GM20000 (cell line): ENCODE measurements at regions not wholly inside any gene's neighbourhood (a gene's known extent, or its start where the extent isn't known, plus 50 kb on each side); places are given as distances from the start of the nearest gene placed in this dataset.

Experiments used
- DNase-seq: peaks from one replicate; pipeline ENCODE4 v3.0.0; 2012; ENCODE audit warnings: low spot score
- TF ChIP-seq, protein P1 (sequence below): IDR thresholded peaks from 2 replicates; pipeline ENCODE4 v1.5.1; 2012; ENCODE audit warnings: mild to moderate bottlenecking, control low read depth; ENCODE audit errors: extremely low read depth, missing control alignments

DNA sequence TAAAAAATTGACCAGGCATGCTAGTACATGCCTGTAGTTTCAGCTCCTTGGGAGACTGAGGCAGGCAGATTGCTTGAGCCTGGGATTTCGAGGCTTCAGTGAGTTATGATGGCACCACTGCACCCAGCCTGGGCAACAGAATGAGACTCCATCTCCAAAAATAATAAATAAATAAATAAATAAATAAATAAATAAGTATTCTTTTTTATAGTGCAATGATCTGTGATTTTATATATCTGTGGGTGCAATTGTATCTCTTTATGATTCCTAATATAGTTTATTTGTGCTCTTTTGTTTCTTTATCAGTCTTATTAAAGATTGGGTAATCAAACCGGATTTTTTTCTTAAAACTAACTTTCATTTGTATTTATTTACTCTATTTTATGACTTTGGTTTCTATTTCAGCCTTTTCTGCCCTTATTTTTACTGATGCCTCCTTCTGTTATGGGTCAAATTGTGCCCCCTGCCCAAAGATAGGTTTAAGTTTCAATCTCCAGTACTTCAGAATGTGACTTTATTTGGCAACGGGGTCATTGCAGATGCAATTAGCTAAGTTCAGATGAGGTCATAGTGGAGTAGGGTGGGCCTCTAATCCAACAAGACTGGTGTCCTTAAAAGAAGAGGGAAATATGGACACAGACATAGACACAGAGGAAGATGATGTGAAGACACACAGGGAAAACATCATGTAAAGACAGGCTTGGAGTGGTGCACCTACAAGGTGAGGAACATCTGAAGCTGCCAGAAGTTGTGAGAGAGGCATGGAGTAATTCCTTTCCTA is 74.9 kb upstream of the CDC42BPA start:
- DNase-seq, result no peak
- TF ChIP-seq, protein P1, sequence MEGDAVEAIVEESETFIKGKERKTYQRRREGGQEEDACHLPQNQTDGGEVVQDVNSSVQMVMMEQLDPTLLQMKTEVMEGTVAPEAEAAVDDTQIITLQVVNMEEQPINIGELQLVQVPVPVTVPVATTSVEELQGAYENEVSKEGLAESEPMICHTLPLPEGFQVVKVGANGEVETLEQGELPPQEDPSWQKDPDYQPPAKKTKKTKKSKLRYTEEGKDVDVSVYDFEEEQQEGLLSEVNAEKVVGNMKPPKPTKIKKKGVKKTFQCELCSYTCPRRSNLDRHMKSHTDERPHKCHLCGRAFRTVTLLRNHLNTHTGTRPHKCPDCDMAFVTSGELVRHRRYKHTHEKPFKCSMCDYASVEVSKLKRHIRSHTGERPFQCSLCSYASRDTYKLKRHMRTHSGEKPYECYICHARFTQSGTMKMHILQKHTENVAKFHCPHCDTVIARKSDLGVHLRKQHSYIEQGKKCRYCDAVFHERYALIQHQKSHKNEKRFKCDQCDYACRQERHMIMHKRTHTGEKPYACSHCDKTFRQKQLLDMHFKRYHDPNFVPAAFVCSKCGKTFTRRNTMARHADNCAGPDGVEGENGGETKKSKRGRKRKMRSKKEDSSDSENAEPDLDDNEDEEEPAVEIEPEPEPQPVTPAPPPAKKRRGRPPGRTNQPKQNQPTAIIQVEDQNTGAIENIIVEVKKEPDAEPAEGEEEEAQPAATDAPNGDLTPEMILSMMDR, result no peak

DNA sequence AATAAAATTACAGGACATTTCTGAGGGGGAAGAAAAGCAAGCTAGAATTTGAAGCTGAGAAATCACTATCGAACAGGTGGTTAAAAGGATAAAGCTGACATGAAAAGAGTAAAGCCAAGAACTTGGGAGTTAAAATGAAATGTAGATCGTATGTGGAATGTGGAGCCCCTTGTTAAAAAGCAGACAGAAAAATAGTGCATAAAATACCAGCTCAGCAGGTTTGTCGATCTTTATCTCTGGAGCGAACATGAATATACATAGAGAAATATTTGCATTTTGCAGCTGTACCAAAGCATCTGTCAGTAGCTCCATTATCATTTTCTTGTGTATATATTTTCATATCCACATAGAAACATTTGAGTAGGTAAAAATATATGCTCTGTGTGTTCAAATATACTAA is 73.6 kb upstream of the CDC42BPA start:
- TF ChIP-seq, protein P1, result no peak
- no peak for DNase-seq

DNA sequence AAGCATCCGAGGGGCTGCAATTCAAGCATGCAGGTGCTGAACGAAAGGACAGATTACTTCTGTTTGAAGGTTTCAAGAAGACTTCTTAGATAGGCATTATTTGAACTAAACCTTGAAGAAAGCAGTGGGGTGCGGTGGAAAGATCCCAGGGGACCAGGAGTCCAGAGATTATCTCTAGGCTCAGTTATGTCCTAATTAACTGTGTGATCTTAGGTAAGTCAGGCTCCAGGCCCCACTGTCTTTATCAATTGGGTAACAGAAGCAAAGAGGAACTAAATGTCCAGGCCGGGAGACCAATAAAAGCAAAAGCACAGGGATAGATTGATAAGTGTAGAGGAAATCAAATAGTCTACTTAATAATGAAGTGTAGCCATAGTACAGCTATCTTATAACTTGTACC is 72.9 kb upstream of the CDC42BPA start:
- DNase-seq, result no peak
- TF ChIP-seq, protein P1, result no peak

DNA sequence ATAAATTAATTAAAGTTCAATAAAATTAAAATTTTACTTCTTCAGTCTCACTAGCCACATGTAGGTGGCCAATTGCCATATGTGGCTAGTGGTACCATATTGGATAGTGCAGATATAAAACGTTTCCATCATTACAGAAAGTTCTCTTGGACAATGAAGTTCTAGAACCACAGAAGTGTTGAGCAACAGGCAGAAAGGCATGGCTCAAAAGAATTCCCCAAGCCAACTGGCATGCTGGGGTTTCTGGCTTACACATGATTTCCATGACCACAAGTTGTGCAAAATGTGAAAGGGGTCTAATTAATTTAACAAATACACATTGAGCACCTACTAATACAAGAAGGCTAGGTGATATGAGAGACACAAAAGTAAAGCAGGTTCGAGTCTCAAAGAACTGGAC is 72.2 kb upstream of the CDC42BPA start:
- TF ChIP-seq, protein P1, result no peak
- no peak for DNase-seq

DNA sequence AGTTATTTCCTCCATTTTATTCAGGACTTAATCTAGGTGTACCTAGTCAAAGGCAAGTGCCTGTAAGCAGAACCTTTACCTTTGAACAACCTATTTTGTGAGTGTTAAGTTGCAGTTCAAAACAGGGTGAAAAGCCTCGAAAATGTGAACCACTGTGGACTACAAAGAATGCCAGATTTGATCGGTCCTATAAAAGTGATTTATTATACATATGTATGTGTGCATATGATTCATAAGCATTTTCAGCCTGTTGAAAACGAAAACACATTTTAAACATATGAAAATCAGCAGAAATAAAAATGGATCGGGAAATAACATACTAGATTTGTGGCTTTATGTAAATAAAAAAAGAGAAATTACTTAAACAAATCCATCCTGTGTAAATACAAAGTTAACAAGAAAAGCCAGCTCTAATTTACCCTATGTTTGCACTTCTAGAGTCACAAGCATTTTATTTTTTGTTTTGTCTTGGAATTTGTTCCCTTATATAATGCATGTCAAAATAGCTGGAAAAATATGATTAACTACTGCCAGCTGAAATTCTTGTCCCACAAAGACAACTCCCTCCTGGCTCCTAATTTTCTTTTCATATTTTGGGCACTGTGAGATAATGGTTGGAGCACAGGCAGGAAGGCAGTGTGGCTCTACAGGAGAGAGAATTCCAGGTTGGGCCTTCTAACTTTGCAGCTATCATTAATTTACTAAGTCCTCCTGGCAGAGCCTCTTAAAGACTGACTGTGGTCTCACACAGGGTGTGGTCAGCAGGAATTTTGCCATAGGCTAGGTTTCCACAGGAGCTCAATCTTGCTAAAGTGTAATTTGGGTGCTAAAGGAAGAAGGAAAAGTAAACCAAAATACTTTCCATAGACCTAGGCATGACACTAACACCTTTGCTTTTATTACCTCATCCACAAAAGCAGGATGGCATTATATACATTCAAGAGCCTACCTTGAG is 70.2 kb upstream of the CDC42BPA start:
- DNase-seq, result no peak
- TF ChIP-seq, protein P1, result no peak

DNA sequence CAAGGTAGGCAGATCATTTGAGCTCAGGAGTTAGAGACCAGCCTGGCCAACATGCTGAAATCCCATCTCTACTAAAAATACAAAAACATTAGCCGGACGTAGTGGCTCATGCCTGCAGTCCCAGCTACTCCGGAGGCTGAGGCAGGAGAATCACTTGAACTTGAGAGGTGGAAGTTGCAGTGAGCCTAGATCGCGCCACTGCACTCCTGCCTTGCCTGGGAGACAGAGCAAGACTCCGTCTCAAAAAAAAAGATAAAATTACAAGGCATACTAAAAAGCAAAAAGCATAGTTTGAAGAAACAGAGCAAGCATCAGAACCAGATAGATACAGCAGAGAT is 61.2 kb upstream of the CDC42BPA start:
- DNase-seq, result no peak

More for the DNA sequence above, 61.2 kb upstream of the CDC42BPA start:
- TF ChIP-seq, protein P1, result no peak
